ENCODE measurements at regions not wholly inside any gene's neighbourhood (a gene's known extent, or its start where the extent isn't known, plus 50 kb on each side); places are given as distances from the start of the nearest gene placed in this dataset.
"Not testable (repeated sequence)": the region's sequence is repeated elsewhere in the genome, so short reads cannot be mapped to it uniquely, and the experiment has no call there.

GRCh38 chr1:30206631-30207030, 516.8 kb downstream of the MATN1 start:
- not testable (repeated sequence) for TF ChIP-seq POLR2A (IDR thresholded peaks at IDR 0.05; ENCODE audit: low read depth, low read length); POLR2AphosphoS5 (IDR thresholded peaks at IDR 0.05; ENCODE audit: low read depth, low read length); PAX5 (IDR thresholded peaks at IDR 0.05; ENCODE audit: insufficient read depth, low read length, severe bottlenecking)
